ENCODE measurements at regions not wholly inside any gene's neighbourhood (a gene's known extent, or its start where the extent isn't known, plus 50 kb on each side); places are given as distances from the start of the nearest gene placed in this dataset.

DNA sequence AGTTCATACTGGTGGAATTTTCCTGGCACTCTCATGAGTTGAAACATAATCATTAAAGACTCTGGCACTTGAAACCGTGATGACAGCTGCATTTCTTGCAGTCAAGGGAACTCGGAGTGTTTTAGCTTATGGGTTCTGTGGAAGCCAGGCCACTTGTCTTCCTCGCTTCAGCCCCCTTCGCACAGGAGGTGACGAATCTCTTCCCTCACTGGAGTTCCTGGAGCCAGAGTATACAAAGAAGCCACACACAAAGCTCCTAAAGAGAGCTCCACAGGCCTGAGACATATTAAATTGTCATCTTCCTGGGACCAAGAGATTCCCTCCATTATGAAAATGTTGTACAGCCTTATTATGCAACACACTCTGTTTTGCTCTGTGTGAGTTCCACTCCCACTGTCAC is 964.1 kb downstream of the TMEM121 start:
- Histone ChIP-seq H3K27ac (ENCODE audit: extremely low read length, insufficient read depth, low read length) (no peak overlapping the region), H3K9ac (ENCODE audit: insufficient read depth, low read depth, low read length) (no peak overlapping the region), H2AFZ (ENCODE audit: low read length) (no peak overlapping the region), H3K4me2 (ENCODE audit: low read depth, low read length) (no peak overlapping the region), H3K4me1 (ENCODE audit: insufficient read depth, low read length) (no peaks in the 10 kb centered on the region), H3K36me3 (replicated peaks in 1 of 2; ENCODE audit: control insufficient read depth in 1 of 2, insufficient read depth in 2 of 2, low read length in 2 of 2) (no peaks in the 10 kb centered on the region), H4K20me1 (ENCODE audit: insufficient read depth, low read length) (no peaks in the 10 kb centered on the region), H3K4me3 (replicated peaks in 1 of 3; ENCODE audit: insufficient read depth in 1 of 3, low read depth in 2 of 3, low read length in 3 of 3) (no peak overlapping the region), H3K79me2 (ENCODE audit: insufficient read depth, low read length) (no peaks in the 10 kb centered on the region), H3K9me3 (ENCODE audit: low read length) (peaks cover 14% of the 10 kb centered on the region; the same call in 1 of the 2 replicates), H3K27me3 (ENCODE audit: control insufficient read depth in 1 of 2, insufficient read depth in 2 of 2, low read length in 2 of 2) (no peaks in the 10 kb centered on the region)
- ChIA-PET CTCF (ENCODE audit: low intra/inter-chr PET ratio, low total read pairs) (no interaction called here), POLR2A (no interaction called here)
- DNase-seq (ENCODE audit: low spot score) (no peak), ATAC-seq (no peak), FAIRE-seq (no peak)
- intact Hi-C loops (cut with micrococcal nuclease; ENCODE audit: unreplicated experiment) = no loop called here
- 13% methylated on average over 3 of the region's 5 CpGs for WGBS (ENCODE audit: low lambda C conversion rate)
- no TSS peak for BruUV-seq (replicated peaks)
- in situ Hi-C loops (cut with HindIII; ENCODE audit: extremely low pct_ligation_motif_present, low pct_unique_long_range_greater_than_20kb) = no loop called here
- TF ChIP-seq KMT2A (CRISPR knock-in tag; IDR thresholded peaks at IDR 0.05) = no peak
- TF ChIP-seq MED13 (CRISPR knock-in tag; IDR thresholded peaks at IDR 0.05) = no peak

DNA sequence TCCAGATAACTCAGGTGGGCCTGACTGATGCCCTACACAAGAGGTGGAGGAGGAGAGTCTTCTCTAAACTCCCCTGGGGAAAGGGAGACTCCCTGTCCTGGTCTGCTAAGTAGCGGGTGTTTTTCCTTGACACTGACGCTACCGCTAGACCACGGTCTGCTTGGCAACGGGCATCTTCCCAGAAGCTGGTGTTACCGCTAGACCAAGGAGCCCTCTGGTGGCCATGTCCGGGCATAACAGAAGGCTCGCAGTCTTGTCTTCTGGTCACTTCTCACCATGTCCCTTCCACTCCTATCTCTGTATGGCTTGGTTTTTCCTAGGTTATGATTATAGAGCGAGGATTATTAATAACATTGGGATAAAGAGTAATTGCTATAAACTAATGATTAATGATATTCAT is 965.5 kb downstream of the TMEM121 start:
- no peak for DNase-seq (ENCODE audit: low spot score)
- CTCF ChIA-PET (ENCODE audit: low intra/inter-chr PET ratio, low total read pairs) = no interaction called here

More for the DNA sequence above, 965.5 kb downstream of the TMEM121 start:
- H3K9ac ChIP-seq (ENCODE audit: insufficient read depth, low read depth, low read length) = no peak overlapping the region
- H3K4me3 ChIP-seq (replicated peaks in 1 of 3; ENCODE audit: insufficient read depth in 1 of 3, low read depth in 2 of 3, low read length in 3 of 3) = no peak overlapping the region
- no peak overlapping the region for H3K27ac ChIP-seq (ENCODE audit: extremely low read length, insufficient read depth, low read length)
- no TSS peak for BruUV-seq (replicated peaks)
- intact Hi-C loops (cut with micrococcal nuclease; ENCODE audit: unreplicated experiment) = no loop called here
- POLR2A ChIA-PET = no interaction called here
- H3K27me3 ChIP-seq (ENCODE audit: control insufficient read depth in 1 of 2, insufficient read depth in 2 of 2, low read length in 2 of 2) = no peaks in the 10 kb centered on the region
- no peak overlapping the region for H2AFZ ChIP-seq (ENCODE audit: low read length)
- in situ Hi-C loops (cut with HindIII; ENCODE audit: extremely low pct_ligation_motif_present, low pct_unique_long_range_greater_than_20kb) = no loop called here
- H3K36me3 ChIP-seq (replicated peaks in 1 of 2; ENCODE audit: control insufficient read depth in 1 of 2, insufficient read depth in 2 of 2, low read length in 2 of 2) = no peaks in the 10 kb centered on the region
- WGBS (ENCODE audit: low lambda C conversion rate) = 41% methylated on average over 4 of the region's 9 CpGs
- no peak for TF ChIP-seq XBP1 (CRISPR knock-in tag; IDR thresholded peaks at IDR 0.05)
- TF ChIP-seq, protein P1, sequence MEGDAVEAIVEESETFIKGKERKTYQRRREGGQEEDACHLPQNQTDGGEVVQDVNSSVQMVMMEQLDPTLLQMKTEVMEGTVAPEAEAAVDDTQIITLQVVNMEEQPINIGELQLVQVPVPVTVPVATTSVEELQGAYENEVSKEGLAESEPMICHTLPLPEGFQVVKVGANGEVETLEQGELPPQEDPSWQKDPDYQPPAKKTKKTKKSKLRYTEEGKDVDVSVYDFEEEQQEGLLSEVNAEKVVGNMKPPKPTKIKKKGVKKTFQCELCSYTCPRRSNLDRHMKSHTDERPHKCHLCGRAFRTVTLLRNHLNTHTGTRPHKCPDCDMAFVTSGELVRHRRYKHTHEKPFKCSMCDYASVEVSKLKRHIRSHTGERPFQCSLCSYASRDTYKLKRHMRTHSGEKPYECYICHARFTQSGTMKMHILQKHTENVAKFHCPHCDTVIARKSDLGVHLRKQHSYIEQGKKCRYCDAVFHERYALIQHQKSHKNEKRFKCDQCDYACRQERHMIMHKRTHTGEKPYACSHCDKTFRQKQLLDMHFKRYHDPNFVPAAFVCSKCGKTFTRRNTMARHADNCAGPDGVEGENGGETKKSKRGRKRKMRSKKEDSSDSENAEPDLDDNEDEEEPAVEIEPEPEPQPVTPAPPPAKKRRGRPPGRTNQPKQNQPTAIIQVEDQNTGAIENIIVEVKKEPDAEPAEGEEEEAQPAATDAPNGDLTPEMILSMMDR (CRISPR knock-in tag; IDR thresholded peaks at IDR 0.05) = peak; percentile 21; the same call in 1 of the 2 replicates
- TF ChIP-seq ZNF496 (CRISPR knock-in tag; IDR thresholded peaks at IDR 0.05; ENCODE audit: insufficient replicate concordance) = no peak
- TF ChIP-seq, protein P2, sequence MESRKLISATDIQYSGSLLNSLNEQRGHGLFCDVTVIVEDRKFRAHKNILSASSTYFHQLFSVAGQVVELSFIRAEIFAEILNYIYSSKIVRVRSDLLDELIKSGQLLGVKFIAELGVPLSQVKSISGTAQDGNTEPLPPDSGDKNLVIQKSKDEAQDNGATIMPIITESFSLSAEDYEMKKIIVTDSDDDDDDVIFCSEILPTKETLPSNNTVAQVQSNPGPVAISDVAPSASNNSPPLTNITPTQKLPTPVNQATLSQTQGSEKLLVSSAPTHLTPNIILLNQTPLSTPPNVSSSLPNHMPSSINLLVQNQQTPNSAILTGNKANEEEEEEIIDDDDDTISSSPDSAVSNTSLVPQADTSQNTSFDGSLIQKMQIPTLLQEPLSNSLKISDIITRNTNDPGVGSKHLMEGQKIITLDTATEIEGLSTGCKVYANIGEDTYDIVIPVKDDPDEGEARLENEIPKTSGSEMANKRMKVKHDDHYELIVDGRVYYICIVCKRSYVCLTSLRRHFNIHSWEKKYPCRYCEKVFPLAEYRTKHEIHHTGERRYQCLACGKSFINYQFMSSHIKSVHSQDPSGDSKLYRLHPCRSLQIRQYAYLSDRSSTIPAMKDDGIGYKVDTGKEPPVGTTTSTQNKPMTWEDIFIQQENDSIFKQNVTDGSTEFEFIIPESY (CRISPR knock-in tag; IDR thresholded peaks at IDR 0.05) = peak; percentile 94
- no peak for TF ChIP-seq SIX4 (CRISPR knock-in tag; IDR thresholded peaks at IDR 0.05)
- FAIRE-seq = no peak
- H3K79me2 ChIP-seq (ENCODE audit: insufficient read depth, low read length) = no peaks in the 10 kb centered on the region
- H3K4me2 ChIP-seq (ENCODE audit: low read depth, low read length) = no peak overlapping the region
- H4K20me1 ChIP-seq (ENCODE audit: insufficient read depth, low read length) = no peaks in the 10 kb centered on the region
- peaks cover 14% of the 10 kb centered on the region; the same call in 1 of the 2 replicates for H3K9me3 ChIP-seq (ENCODE audit: low read length)
- no peaks in the 10 kb centered on the region for H3K4me1 ChIP-seq (ENCODE audit: insufficient read depth, low read length)
- no peak for ATAC-seq

All from HepG2 (cell line).